LNCaP clone FGC (cell line): ENCODE measurements at regions not wholly inside any gene's neighbourhood (a gene's known extent, or its start where the extent isn't known, plus 50 kb on each side); places are given as distances from the start of the nearest gene placed in this dataset.

Experiments used
- DNase-seq: peaks from one replicate; pipeline ENCODE4 v3.0.0-alpha.2; 2011; ENCODE audit warnings: low read depth
- H3K4me3 ChIP-seq: 2 replicates; pipeline ENCODE4 v1.5.1; 2011; ENCODE audit warnings: mild to moderate bottlenecking, low read depth, low read length, control low read depth
- TF ChIP-seq, protein P1 (sequence below): IDR thresholded peaks from 2 replicates; pipeline ENCODE4 v1.5.1; 2012; ENCODE audit warnings: mild to moderate bottlenecking; ENCODE audit not compliant: control insufficient read depth, insufficient read depth; ENCODE audit errors: extremely low read depth

DNA sequence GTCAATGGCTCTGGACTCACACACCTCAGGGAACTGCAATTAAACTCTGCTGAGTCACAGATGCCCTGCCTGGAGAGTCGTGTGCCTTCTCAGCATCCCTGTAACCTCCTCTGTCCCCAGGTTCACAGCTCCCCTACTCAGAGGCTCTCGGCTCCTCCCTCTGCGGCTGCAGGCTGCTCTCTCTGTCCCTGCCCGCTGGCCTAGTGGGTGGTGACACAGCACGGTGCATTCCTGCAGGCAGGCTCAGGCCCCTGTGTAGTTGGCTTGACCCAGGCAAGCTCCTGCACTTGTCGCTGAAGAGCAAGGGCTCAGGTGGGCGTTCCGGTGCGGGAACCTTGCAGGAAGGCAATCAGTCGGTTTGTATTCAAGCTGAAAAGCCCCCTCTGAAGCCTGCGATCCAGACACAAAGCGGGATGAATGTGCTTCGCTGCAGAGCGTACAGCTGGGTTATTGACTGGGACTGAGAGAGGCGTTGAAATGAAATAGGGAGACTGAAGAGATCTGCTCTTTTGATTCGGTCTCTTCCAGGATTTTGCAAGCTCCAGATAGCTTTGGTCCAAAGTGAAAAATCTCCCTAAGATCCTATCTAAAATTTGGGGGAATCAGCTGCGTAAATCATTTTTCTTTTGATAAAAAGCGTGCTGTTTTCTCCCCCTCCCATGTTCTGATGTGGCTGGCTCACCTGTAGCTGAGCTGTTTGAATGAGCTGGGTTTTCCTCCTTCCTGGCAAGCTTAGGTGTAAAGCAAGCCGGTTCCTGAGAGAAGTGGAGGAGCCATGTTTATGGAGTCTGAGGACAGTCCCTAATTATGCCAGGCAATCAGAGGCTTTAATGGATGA, 208.7 kb upstream of the PHYHIPL start:
- no peak for DNase-seq
- TF ChIP-seq, protein P1, sequence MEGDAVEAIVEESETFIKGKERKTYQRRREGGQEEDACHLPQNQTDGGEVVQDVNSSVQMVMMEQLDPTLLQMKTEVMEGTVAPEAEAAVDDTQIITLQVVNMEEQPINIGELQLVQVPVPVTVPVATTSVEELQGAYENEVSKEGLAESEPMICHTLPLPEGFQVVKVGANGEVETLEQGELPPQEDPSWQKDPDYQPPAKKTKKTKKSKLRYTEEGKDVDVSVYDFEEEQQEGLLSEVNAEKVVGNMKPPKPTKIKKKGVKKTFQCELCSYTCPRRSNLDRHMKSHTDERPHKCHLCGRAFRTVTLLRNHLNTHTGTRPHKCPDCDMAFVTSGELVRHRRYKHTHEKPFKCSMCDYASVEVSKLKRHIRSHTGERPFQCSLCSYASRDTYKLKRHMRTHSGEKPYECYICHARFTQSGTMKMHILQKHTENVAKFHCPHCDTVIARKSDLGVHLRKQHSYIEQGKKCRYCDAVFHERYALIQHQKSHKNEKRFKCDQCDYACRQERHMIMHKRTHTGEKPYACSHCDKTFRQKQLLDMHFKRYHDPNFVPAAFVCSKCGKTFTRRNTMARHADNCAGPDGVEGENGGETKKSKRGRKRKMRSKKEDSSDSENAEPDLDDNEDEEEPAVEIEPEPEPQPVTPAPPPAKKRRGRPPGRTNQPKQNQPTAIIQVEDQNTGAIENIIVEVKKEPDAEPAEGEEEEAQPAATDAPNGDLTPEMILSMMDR: no peak
- H3K4me3 ChIP-seq: no peak overlapping the region

DNA sequence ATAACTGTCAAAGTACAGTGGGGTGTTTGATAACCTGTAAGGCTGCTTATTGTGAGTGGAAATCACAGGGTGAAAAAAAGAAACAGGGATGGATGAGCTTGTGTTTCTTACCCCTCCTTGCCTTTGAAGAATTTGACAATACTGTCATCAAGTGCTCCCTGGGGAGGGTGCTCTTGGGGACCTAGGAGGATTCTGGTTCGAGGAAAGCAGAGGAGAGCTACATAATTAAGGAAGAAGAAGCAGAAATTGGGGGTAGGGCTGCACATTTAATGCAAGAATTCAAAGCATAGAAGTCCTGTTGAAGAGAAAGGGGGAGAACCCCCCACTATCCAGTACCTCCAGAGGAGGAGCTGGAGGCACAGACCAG, 208.1 kb upstream of the PHYHIPL start:
- H3K4me3 ChIP-seq: no peak overlapping the region
- TF ChIP-seq, protein P1: no peak
- no peak for DNase-seq

DNA sequence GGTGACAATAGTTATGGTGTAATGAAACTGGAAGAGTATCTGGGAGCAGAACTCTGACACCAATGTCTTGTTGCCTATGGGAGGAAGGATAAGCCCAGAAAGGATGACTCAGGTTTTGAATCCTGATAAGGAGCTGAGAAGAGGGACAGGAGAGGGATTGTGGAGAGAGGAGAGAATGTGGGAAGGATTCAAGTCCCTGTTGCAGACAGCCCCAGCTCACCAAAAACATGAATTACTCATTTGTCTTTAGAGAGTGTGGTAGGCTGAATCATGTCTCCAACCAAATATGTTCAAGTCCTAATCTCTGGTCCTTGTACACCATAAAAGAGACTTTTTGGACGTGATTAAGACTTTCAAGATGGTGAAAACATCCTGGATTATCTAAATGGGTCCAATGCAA, 206.9 kb upstream of the PHYHIPL start:
- DNase-seq: no peak

DNA sequence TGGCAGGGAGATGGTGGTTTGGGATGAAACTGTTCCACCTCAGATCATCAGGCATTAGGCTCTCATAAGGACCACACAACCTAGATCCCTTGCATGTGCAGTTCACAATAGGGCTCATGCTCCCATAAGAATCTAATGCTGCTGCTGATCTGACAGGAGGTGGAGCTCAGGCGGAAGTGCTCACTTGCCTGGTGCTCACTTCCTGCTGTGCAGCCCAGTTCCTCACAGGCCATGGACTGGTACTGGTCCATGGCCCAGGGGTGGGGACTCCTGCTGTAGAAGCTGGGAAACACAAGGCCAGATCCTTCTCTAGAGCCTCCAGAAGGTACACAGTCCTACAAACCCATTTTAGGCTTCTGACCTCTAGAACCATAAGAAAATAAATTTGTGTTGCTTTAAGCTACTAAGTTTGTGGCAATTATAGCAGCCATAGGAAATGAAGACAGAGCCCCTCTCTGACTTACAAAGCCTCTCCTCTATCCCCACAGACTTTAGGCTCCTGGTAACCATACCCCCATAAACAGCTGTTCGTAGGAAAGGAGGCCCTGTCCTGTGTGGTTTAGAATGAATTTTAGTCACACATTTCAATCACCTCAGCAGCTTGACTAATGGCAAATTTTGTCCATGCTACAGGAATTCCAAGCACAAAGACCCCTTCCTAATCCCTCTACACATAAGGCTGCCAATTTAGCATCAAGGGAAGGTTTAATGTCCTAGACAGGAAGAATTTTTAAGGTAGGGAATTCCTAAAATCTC, 206.1 kb upstream of the PHYHIPL start:
- TF ChIP-seq, protein P1: no peak
- H3K4me3 ChIP-seq: no peak overlapping the region
- no peak for DNase-seq

More for the DNA sequence above, 206.9 kb upstream of the PHYHIPL start:
- TF ChIP-seq, protein P1: no peak
- no peak overlapping the region for H3K4me3 ChIP-seq

DNA sequence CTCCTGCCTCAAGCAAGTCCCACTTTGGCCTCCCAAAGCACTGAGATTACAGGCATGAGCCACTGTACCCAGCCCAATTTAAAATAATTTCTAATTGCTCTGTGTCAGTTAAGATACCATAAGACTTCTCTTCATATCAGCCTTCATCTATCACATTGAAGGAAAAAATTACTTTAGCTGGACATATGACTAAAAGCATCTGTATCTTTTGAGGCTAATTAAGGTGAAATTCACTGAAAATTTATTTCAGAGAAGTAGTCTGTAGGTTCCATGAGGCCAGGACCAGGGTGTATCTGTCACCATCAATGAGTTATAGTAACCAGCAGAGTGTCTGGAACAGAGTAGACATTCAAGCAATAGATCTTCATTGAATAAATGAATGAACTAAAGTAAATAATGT, 205.2 kb upstream of the PHYHIPL start:
- H3K4me3 ChIP-seq: no peak overlapping the region
- no peak for DNase-seq
- TF ChIP-seq, protein P1: no peak

DNA sequence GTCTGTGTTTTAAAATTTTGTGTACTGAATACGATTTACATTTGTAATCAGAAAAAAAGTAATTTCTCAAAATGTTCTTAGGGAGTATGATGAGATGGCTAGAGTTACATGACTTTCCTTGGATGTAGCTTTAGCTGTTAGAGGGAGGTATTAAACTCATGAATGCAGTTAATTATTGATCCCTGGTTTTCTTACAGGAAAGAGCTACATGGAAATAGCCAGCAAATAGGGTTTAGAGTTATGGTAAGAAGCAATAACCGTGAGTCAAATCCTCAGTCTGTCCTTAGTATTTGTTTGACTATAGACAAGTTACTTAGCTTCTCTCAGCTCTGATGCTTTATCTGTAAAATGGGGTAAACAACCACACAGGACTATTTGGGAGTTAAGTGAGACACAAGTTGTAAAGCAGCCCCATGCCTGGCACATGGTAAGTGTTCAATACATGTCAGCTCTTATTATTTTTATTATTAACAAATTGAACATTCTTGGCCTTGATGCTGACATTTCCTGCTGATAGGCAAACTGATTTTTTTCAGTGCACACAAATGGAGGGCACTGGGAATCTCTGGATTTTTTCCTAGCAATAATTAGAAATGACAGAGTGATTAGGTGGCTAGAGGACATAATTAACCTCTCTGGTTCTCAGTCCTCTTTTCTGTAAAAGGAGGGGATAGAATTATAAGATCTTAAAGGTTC, 204.5 kb upstream of the PHYHIPL start:
- TF ChIP-seq, protein P1: no peak
- no peak for DNase-seq
- H3K4me3 ChIP-seq: no peak overlapping the region
